ENCODE measurements at regions not wholly inside any gene's neighbourhood (a gene's known extent, or its start where the extent isn't known, plus 50 kb on each side); places are given as distances from the start of the nearest gene placed in this dataset.

GRCh38 chr3:42037318-42037945 is 53.7 kb upstream of the TRAK1 start:
- Histone ChIP-seq H3K27ac (ENCODE audit: low read length in 2 of 2) (peak overlapping the region in 1 of 2 donors; percentile 18), H4K20me1 (ENCODE audit: control insufficient read depth, insufficient read depth, low read length, poor library complexity, severe bottlenecking) (peaks cover 73% of the 10 kb centered on the region), H3K79me2 (ENCODE audit: control insufficient read depth, insufficient read depth, low read length) (peaks cover 94% of the 10 kb centered on the region), H3K4me2 (replicated peaks; ENCODE audit: low read depth, low read length, poor library complexity, severe bottlenecking) (no peak overlapping the region), H3K4me3 (ENCODE audit: control extremely low read depth in 1 of 5, extremely low read depth in 1 of 5, insufficient read depth in 1 of 5, low read depth in 2 of 5, low read length in 4 of 5) (no peak overlapping the region), H3K4me1 (ENCODE audit: control insufficient read depth in 2 of 2, insufficient read depth in 2 of 2, low read length in 2 of 2) (peaks cover 59 to 84% of the 10 kb centered on the region in 2 donors), H3K9ac (ENCODE audit: low read length) (no peak overlapping the region), H3K36me3 (replicated peaks in 1 of 2; ENCODE audit: control extremely low read depth in 1 of 2, control insufficient read depth in 1 of 2, extremely low read depth in 1 of 2, insufficient read depth in 2 of 2, low read length in 1 of 2) (peaks cover 0 to 27% of the 10 kb centered on the region in 2 experiments), H3K9me3 (ENCODE audit: control extremely low read depth in 1 of 3, control insufficient read depth in 2 of 3, insufficient read depth in 1 of 3, low read length in 2 of 3) (peaks cover 0 to 6% (median 3%) of the 10 kb centered on the region in 3 donors), H3K27me3 (replicated peaks in 1 of 4; ENCODE audit: control extremely low read depth in 1 of 4, control insufficient read depth in 3 of 4, insufficient read depth in 4 of 4, low read length in 3 of 4) (no peaks in the 10 kb centered on the region), H2AFZ (ENCODE audit: insufficient read depth, low read depth, low read length, poor library complexity, severe bottlenecking) (no peak overlapping the region)
- DNase-seq = no peak
- ATAC-seq (ENCODE audit: low read depth) = no peak
- peak overlapping the region; percentile 38 for H3K4me3 Mint-ChIP-seq
- intact Hi-C loops (cut with micrococcal nuclease) = no loop called here
- WGBS (ENCODE audit: insufficient coverage) = 90% methylated on average over 2 of the region's 4 CpGs
- CTCF ChIA-PET = interaction anchor here (1.2 kb wide), 1 partner anchor 23 kb away, joined by 3 read pairs; no protein-coding TSS in a partner anchor
- POLR2A ChIA-PET = interaction anchor here (0.6 to 1.9 kb wide), 3 partner anchors 12 to 25 kb away, joined by 4 to 6 read pairs (median 5); no protein-coding TSS in a partner anchor
- H3K9me3 Mint-ChIP-seq (ENCODE audit: insufficient read depth) = no peaks in the 10 kb centered on the region
- peaks cover 77% of the 10 kb centered on the region for H3K4me1 Mint-ChIP-seq
- TF ChIP-seq CTCF (IDR thresholded peaks at IDR 0.05) = no peak
- H3K27ac Mint-ChIP-seq = peak overlapping the region; percentile 18
- H3K27me3 Mint-ChIP-seq = no peaks in the 10 kb centered on the region

- peaks cover 0 to 6% (median 3%) of the 10 kb centered on the region in 3 donors for H3K9me3 ChIP-seq (ENCODE audit: control extremely low read depth in 1 of 3, control insufficient read depth in 2 of 3, insufficient read depth in 1 of 3, low read length in 2 of 3)
- peaks cover 75% of the 10 kb centered on the region for H4K20me1 ChIP-seq (ENCODE audit: control insufficient read depth, insufficient read depth, low read length, poor library complexity, severe bottlenecking)
- Mint-ChIP-seq H3K4me1 (peaks cover 82% of the 10 kb centered on the region), H3K9me3 (ENCODE audit: insufficient read depth) (no peaks in the 10 kb centered on the region), H3K4me3 (peak overlapping the region; percentile 73), H3K27ac (peak overlapping the region; percentile 94), H3K27me3 (no peaks in the 10 kb centered on the region)
- DNase-seq = no peak
- CTCF ChIA-PET = interaction anchor here (1.2 to 1.7 kb wide), 3 partner anchors 8 to 22 kb away, joined by 3 to 5 read pairs (median 4); no protein-coding TSS in a partner anchor
- peak overlapping the region; percentile 0 to 49 for H3K27ac ChIP-seq (ENCODE audit: low read length in 2 of 2)
- WGBS (ENCODE audit: insufficient coverage) = 21% methylated on average over 2 of the region's 3 CpGs
- H3K36me3 ChIP-seq (replicated peaks in 1 of 2; ENCODE audit: control extremely low read depth in 1 of 2, control insufficient read depth in 1 of 2, extremely low read depth in 1 of 2, insufficient read depth in 2 of 2, low read length in 1 of 2) = peaks cover 0 to 27% of the 10 kb centered on the region in 2 experiments
- no peak overlapping the region for H3K4me3 ChIP-seq (ENCODE audit: control extremely low read depth in 1 of 5, extremely low read depth in 1 of 5, insufficient read depth in 1 of 5, low read depth in 2 of 5, low read length in 4 of 5)
- H3K9ac ChIP-seq (ENCODE audit: low read length) = no peak overlapping the region
- no peak for TF ChIP-seq EZH2 (IDR thresholded peaks at IDR 0.05; ENCODE audit: borderline replicate concordance, insufficient read depth, low read depth, low read length, poor library complexity, severe bottlenecking)
- TF ChIP-seq CTCF (IDR thresholded peaks at IDR 0.05) = no peak
- peak; percentile 37 for ATAC-seq (ENCODE audit: low read depth)
- no peak overlapping the region for H2AFZ ChIP-seq (ENCODE audit: insufficient read depth, low read depth, low read length, poor library complexity, severe bottlenecking)
- POLR2A ChIA-PET = interaction anchor here (1.0 to 1.9 kb wide), 2 partner anchors 24 to 74 kb away, joined by 3 to 4 read pairs; partner anchors contain the start of gene ULK4
- H3K79me2 ChIP-seq (ENCODE audit: control insufficient read depth, insufficient read depth, low read length) = peaks cover 94% of the 10 kb centered on the region
- H3K4me1 ChIP-seq (ENCODE audit: control insufficient read depth in 2 of 2, insufficient read depth in 2 of 2, low read length in 2 of 2) = peaks cover 58 to 82% of the 10 kb centered on the region in 2 donors
- no peaks in the 10 kb centered on the region for H3K27me3 ChIP-seq (replicated peaks in 1 of 4; ENCODE audit: control extremely low read depth in 1 of 4, control insufficient read depth in 3 of 4, insufficient read depth in 4 of 4, low read length in 3 of 4)
- intact Hi-C loops (cut with micrococcal nuclease) = no loop called here
- peak overlapping the region; percentile 57 for H3K4me2 ChIP-seq (replicated peaks; ENCODE audit: low read depth, low read length, poor library complexity, severe bottlenecking)
Observed at GRCh38 chr3:42036483-42036823, 54.7 kb upstream of the TRAK1 start.
